HEK293 (cell line): ENCODE measurements at regions not wholly inside any gene's neighbourhood (a gene's known extent, or its start where the extent isn't known, plus 50 kb on each side); places are given as distances from the start of the nearest gene placed in this dataset.

ENCODE experiments used
- CTCF ChIA-PET: fragments of 350-600 bp; formaldehyde crosslinking; extraction: SDS; loops from one replicate; lab custom pipeline; 2021; ENCODE audit warnings: antibody characterized with exemption; lab: Yijun Ruan, JAX
- POLR2A ChIA-PET: fragments of 300-600 bp; formaldehyde crosslinking; extraction: SDS; loops from one replicate; lab custom pipeline; 2020; ENCODE audit warnings: antibody characterized with exemption, inconsistent platforms; lab: Yijun Ruan, JAX
- H3K27ac ChIP-seq: fragments of 200-500 bp; sonication (Bioruptor generic); 2 replicates; pipeline ENCODE4 v1.5.1; 2014; ENCODE audit warnings: low read depth, low read length, control low read depth, inconsistent platforms; ENCODE audit errors: extremely low read depth
- H3K36me3 ChIP-seq, 2 experiments: fragments of 200-500 bp in 1 of 2; sonication (Bioruptor generic) in 1 of 2; 1 replicate in 1 of 2; 2 replicates in 1 of 2; pipeline ENCODE4 v1.5.1; 2014 to 2017; ENCODE audit warnings: inconsistent platforms in 2 of 2, low read length in 2 of 2; ENCODE audit not compliant: control insufficient read depth in 2 of 2, insufficient read depth in 1 of 2
- H3K4me1 ChIP-seq: fragments of 200-500 bp; sonication (Bioruptor generic); 2 replicates; pipeline ENCODE4 v1.5.1; 2014; ENCODE audit warnings: mild to moderate bottlenecking, low read length, inconsistent platforms; ENCODE audit not compliant: control insufficient read depth, insufficient read depth
- H3K4me3 ChIP-seq: 2 replicates; pipeline ENCODE4 v1.5.1; 2011; ENCODE audit warnings: low read depth, mild to moderate bottlenecking, control low read depth, low read length, moderate library complexity
- H3K9me3 ChIP-seq: fragments of 200-500 bp; sonication (Bioruptor generic); 2 replicates; pipeline ENCODE4 v1.5.1; 2014; ENCODE audit warnings: low read depth, low read length, inconsistent platforms; ENCODE audit not compliant: control insufficient read depth, insufficient read depth
- KLF16 ChIP-seq: fragments of 450-650 bp; formaldehyde crosslinking; IDR thresholded peaks from 2 replicates; pipeline ENCODE4 v1.5.1; 2017; ENCODE audit warnings: missing biosample characterization, missing genetic modification characterization
- KLF7 ChIP-seq: fragments of 450-650 bp; formaldehyde crosslinking; IDR thresholded peaks from 2 replicates; pipeline ENCODE4 v1.5.1; 2016; ENCODE audit warnings: missing biosample characterization, missing genetic modification characterization, borderline replicate concordance
- MYNN ChIP-seq: fragments of 450-650 bp; formaldehyde crosslinking; IDR thresholded peaks from 2 replicates; pipeline ENCODE4 v1.5.1; 2016; ENCODE audit warnings: missing biosample characterization, missing genetic modification characterization, borderline replicate concordance
- REPIN1 ChIP-seq: fragments of 450-650 bp; formaldehyde crosslinking; IDR thresholded peaks from 2 replicates; pipeline ENCODE4 v1.5.1; 2017; ENCODE audit warnings: missing biosample characterization, missing genetic modification characterization, low read depth
- SCRT1 ChIP-seq: fragments of 450-650 bp; formaldehyde crosslinking; IDR thresholded peaks from 2 replicates; pipeline ENCODE4 v1.5.1; 2016; ENCODE audit warnings: missing biosample characterization, missing genetic modification characterization, borderline replicate concordance
- SETDB1 ChIP-seq: IDR thresholded peaks from one replicate; pipeline ENCODE4 v1.6.1; 2017; ENCODE audit warnings: mild to moderate bottlenecking, low read length, moderate library complexity, mixed read lengths; ENCODE audit not compliant: insufficient read length
- SP3 ChIP-seq: fragments of 450-650 bp; formaldehyde crosslinking; IDR thresholded peaks from 2 replicates; pipeline ENCODE4 v1.5.1; 2016; ENCODE audit warnings: missing biosample characterization, missing genetic modification characterization
- ZNF155 ChIP-seq: fragments of 450-650 bp; formaldehyde crosslinking; IDR thresholded peaks from 2 replicates; pipeline ENCODE4 v1.5.1; 2016; ENCODE audit warnings: missing biosample characterization, missing genetic modification characterization
- ZNF221 ChIP-seq: fragments of 450-650 bp; formaldehyde crosslinking; IDR thresholded peaks from 2 replicates; pipeline ENCODE4 v1.5.1; 2017; ENCODE audit warnings: missing biosample characterization, missing genetic modification characterization, borderline replicate concordance
- ZNF223 ChIP-seq: fragments of 450-650 bp; formaldehyde crosslinking; IDR thresholded peaks from 2 replicates; pipeline ENCODE4 v1.5.1; 2016; ENCODE audit warnings: missing biosample characterization, missing genetic modification characterization
- ZNF23 ChIP-seq: fragments of 450-650 bp; formaldehyde crosslinking; IDR thresholded peaks from 2 replicates; pipeline ENCODE4 v1.5.1; 2016; ENCODE audit warnings: missing biosample characterization, missing genetic modification characterization, borderline replicate concordance
- ZNF561 ChIP-seq: fragments of 450-650 bp; IDR thresholded peaks from 2 replicates; pipeline ENCODE4 v1.5.1; 2018; ENCODE audit warnings: missing biosample characterization, missing genetic modification characterization, borderline replicate concordance
- ZNF654 ChIP-seq: fragments of 450-650 bp; formaldehyde crosslinking; IDR thresholded peaks from 2 replicates; pipeline ENCODE4 v1.5.1; 2016; ENCODE audit warnings: low read depth, missing biosample characterization, missing genetic modification characterization
- ZNF785 ChIP-seq: fragments of 450-650 bp; formaldehyde crosslinking; IDR thresholded peaks from 2 replicates; pipeline ENCODE4 v1.5.1; 2016; ENCODE audit warnings: missing biosample characterization, missing genetic modification characterization
- ZNF830 ChIP-seq: fragments of 450-650 bp; IDR thresholded peaks from 2 replicates; pipeline ENCODE4 v1.5.0; 2018; ENCODE audit warnings: missing biosample characterization, missing genetic modification characterization, low read depth, mild to moderate bottlenecking, moderate library complexity
- TF ChIP-seq, protein P1 (sequence below): fragments of 450-650 bp; formaldehyde crosslinking; IDR thresholded peaks from 2 replicates; pipeline ENCODE4 v1.5.0; 2017; ENCODE audit warnings: missing biosample characterization, missing genetic modification characterization, borderline replicate concordance
- TF ChIP-seq, protein P2 (sequence below): fragments of 450-650 bp; IDR thresholded peaks from 2 replicates; pipeline ENCODE4 v1.5.1; 2018; ENCODE audit warnings: missing biosample characterization, mild to moderate bottlenecking, missing genetic modification characterization
- TF ChIP-seq, protein P3 (sequence below): fragments of 450-650 bp; formaldehyde crosslinking; IDR thresholded peaks from 2 replicates; pipeline ENCODE4 v1.5.1; 2017; ENCODE audit warnings: missing biosample characterization, missing genetic modification characterization
- TF ChIP-seq, protein P4 (sequence below): fragments of 450-650 bp; formaldehyde crosslinking; IDR thresholded peaks from 2 replicates; pipeline ENCODE4 v1.5.1; 2016; ENCODE audit warnings: missing biosample characterization, missing genetic modification characterization, borderline replicate concordance

DNA sequence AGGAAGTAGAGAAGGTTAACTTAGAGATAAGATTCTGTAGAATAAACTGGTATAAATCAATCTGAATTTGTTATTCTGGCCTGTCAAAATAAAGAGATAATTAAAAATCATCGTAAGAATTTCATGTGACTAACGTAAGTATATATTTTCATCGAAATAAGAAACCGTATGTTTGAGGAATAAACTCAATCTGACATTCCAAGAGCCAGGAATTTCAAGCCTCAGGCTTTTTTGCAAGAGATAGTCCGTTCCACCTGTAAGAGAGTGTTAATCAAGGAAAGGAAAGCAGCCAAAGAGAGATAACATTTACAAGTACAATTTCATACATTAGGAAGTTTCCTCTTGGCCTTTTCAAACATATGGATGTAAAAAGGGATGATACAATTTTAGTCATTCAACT lies 701.5 kb downstream of the CBLN2 start:
- POLR2A ChIA-PET, result no interaction called here
- CTCF ChIA-PET, result no interaction called here
- no peaks in the 10 kb centered on the region for H3K9me3 ChIP-seq

DNA sequence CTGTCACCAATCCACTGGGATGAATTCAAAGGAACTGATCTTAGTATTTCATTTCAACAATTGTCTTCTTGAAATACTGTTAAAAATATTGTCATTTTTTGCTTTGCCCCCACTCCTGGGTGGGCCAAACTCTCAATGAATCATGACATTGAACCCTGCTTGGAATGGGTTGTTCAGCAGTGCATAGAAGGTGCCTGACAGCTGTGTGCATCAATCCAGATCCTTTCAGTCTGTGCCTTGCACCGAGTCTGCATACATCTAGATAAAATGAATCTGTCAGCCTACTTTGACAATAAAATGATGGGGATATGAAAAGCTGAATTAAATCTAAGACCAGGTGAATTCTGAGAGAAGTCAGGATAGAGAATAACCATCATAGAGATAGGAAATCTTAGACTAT lies 706.6 kb downstream of the CBLN2 start:
- Histone ChIP-seq H3K9me3 (no peaks in the 10 kb centered on the region), H3K27ac (no peak overlapping the region), H3K4me3 (no peak overlapping the region), H3K4me1 (no peaks in the 10 kb centered on the region), H3K36me3 (no peaks in the 10 kb centered on the region)
- POLR2A ChIA-PET, result no interaction called here
- CTCF ChIA-PET, result no interaction called here
- TF ChIP-seq REPIN1 (tag by site-specific recombination), result no peak
- TF ChIP-seq ZNF23 (tag by site-specific recombination), result no peak

More for the DNA sequence above, 701.5 kb downstream of the CBLN2 start:
- no peak overlapping the region for H3K4me3 ChIP-seq
- no peak overlapping the region for H3K27ac ChIP-seq
- no peaks in the 10 kb centered on the region for H3K4me1 ChIP-seq
- H3K36me3 ChIP-seq, result no peaks in the 10 kb centered on the region
- TF ChIP-seq KLF7 (tag by site-specific recombination) (no peak), ZNF223 (tag by site-specific recombination) (no peak), ZNF654 (no peak), SCRT1 (tag by site-specific recombination) (no peak), ZNF561 (tag by site-specific recombination) (no peak), ZNF785 (tag by site-specific recombination) (no peak)
- TF ChIP-seq, protein P1, sequence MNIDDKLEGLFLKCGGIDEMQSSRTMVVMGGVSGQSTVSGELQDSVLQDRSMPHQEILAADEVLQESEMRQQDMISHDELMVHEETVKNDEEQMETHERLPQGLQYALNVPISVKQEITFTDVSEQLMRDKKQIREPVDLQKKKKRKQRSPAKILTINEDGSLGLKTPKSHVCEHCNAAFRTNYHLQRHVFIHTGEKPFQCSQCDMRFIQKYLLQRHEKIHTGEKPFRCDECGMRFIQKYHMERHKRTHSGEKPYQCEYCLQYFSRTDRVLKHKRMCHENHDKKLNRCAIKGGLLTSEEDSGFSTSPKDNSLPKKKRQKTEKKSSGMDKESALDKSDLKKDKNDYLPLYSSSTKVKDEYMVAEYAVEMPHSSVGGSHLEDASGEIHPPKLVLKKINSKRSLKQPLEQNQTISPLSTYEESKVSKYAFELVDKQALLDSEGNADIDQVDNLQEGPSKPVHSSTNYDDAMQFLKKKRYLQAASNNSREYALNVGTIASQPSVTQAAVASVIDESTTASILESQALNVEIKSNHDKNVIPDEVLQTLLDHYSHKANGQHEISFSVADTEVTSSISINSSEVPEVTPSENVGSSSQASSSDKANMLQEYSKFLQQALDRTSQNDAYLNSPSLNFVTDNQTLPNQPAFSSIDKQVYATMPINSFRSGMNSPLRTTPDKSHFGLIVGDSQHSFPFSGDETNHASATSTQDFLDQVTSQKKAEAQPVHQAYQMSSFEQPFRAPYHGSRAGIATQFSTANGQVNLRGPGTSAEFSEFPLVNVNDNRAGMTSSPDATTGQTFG (tag by site-specific recombination), result no peak

DNA sequence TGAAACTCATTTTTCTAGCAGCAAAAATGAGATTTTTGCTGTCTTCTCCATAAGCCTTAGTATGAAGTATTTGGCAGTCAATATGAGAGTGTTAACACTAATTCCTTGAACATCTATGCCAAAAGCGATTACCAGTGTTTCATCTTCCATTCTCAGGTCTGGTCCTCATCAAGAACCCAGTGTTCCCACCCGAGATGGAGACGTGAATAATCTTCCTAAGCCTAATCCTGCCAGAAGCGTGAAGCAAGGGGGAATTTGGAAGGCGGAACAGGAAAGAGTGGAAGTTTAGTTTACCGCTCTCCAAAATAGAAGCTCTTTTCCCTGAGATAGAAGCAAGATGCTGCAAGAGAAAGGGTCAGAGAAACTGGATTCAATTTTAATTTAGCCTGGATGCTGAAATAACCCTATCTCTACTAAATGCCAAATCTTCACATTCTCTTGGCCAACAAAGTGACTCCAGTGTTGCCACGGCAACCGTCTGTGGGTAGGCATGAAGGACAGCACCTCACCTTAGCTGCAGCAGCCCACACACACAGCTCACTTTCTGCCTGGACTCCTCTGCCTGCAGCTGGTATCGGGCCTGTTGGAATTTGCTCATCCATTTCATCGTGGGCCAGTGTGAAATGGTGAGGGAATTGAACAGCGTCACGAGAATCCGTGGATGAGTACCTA lies 711.1 kb downstream of the CBLN2 start:
- TF ChIP-seq, protein P2, sequence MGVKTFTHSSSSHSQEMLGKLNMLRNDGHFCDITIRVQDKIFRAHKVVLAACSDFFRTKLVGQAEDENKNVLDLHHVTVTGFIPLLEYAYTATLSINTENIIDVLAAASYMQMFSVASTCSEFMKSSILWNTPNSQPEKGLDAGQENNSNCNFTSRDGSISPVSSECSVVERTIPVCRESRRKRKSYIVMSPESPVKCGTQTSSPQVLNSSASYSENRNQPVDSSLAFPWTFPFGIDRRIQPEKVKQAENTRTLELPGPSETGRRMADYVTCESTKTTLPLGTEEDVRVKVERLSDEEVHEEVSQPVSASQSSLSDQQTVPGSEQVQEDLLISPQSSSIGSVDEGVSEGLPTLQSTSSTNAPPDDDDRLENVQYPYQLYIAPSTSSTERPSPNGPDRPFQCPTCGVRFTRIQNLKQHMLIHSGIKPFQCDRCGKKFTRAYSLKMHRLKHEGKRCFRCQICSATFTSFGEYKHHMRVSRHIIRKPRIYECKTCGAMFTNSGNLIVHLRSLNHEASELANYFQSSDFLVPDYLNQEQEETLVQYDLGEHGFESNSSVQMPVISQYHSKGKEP, result no peak
- TF ChIP-seq ZNF221 (tag by site-specific recombination), result no peak
- no peak for TF ChIP-seq SP3 (tag by site-specific recombination)
- TF ChIP-seq ZNF155, result no peak
- TF ChIP-seq, protein P3, sequence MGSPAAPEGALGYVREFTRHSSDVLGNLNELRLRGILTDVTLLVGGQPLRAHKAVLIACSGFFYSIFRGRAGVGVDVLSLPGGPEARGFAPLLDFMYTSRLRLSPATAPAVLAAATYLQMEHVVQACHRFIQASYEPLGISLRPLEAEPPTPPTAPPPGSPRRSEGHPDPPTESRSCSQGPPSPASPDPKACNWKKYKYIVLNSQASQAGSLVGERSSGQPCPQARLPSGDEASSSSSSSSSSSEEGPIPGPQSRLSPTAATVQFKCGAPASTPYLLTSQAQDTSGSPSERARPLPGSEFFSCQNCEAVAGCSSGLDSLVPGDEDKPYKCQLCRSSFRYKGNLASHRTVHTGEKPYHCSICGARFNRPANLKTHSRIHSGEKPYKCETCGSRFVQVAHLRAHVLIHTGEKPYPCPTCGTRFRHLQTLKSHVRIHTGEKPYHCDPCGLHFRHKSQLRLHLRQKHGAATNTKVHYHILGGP (tag by site-specific recombination), result no peak
- TF ChIP-seq, protein P4, sequence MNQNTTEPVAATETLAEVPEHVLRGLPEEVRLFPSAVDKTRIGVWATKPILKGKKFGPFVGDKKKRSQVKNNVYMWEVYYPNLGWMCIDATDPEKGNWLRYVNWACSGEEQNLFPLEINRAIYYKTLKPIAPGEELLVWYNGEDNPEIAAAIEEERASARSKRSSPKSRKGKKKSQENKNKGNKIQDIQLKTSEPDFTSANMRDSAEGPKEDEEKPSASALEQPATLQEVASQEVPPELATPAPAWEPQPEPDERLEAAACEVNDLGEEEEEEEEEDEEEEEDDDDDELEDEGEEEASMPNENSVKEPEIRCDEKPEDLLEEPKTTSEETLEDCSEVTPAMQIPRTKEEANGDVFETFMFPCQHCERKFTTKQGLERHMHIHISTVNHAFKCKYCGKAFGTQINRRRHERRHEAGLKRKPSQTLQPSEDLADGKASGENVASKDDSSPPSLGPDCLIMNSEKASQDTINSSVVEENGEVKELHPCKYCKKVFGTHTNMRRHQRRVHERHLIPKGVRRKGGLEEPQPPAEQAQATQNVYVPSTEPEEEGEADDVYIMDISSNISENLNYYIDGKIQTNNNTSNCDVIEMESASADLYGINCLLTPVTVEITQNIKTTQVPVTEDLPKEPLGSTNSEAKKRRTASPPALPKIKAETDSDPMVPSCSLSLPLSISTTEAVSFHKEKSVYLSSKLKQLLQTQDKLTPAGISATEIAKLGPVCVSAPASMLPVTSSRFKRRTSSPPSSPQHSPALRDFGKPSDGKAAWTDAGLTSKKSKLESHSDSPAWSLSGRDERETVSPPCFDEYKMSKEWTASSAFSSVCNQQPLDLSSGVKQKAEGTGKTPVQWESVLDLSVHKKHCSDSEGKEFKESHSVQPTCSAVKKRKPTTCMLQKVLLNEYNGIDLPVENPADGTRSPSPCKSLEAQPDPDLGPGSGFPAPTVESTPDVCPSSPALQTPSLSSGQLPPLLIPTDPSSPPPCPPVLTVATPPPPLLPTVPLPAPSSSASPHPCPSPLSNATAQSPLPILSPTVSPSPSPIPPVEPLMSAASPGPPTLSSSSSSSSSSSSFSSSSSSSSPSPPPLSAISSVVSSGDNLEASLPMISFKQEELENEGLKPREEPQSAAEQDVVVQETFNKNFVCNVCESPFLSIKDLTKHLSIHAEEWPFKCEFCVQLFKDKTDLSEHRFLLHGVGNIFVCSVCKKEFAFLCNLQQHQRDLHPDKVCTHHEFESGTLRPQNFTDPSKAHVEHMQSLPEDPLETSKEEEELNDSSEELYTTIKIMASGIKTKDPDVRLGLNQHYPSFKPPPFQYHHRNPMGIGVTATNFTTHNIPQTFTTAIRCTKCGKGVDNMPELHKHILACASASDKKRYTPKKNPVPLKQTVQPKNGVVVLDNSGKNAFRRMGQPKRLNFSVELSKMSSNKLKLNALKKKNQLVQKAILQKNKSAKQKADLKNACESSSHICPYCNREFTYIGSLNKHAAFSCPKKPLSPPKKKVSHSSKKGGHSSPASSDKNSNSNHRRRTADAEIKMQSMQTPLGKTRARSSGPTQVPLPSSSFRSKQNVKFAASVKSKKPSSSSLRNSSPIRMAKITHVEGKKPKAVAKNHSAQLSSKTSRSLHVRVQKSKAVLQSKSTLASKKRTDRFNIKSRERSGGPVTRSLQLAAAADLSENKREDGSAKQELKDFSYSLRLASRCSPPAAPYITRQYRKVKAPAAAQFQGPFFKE (tag by site-specific recombination), result no peak
- no peak for TF ChIP-seq KLF16
- no peak for TF ChIP-seq MYNN (tag by site-specific recombination)
- TF ChIP-seq SETDB1, result no peak
- no peak for TF ChIP-seq ZNF830

More for the DNA sequence above, 711.1 kb downstream of the CBLN2 start:
- Histone ChIP-seq H3K4me3 (no peak overlapping the region), H3K27ac (no peak overlapping the region), H3K4me1 (no peaks in the 10 kb centered on the region), H3K9me3 (no peaks in the 10 kb centered on the region), H3K36me3 (no peaks in the 10 kb centered on the region)
- CTCF ChIA-PET, result no interaction called here
- POLR2A ChIA-PET, result no interaction called here
